ENCODE measurements at regions not wholly inside any gene's neighbourhood (a gene's known extent, or its start where the extent isn't known, plus 50 kb on each side); places are given as distances from the start of the nearest gene placed in this dataset.

GRCh38 chr21:35976481-35976880 is 83.8 kb downstream of the SETD4 start:
- H3K4me1 ChIP-seq (ENCODE audit: control insufficient read depth, insufficient read depth, low read length): no peaks in the 10 kb centered on the region
- TF ChIP-seq ZNF660 (tag by site-specific recombination; IDR thresholded peaks at IDR 0.05) (no peak), GLIS2 (tag by site-specific recombination; IDR thresholded peaks at IDR 0.05) (no peak), ZNF202 (tag by site-specific recombination; IDR thresholded peaks at IDR 0.05; ENCODE audit: borderline replicate concordance) (no peak)
- H3K27ac ChIP-seq (ENCODE audit: extremely low read depth, low read depth, low read length): no peak overlapping the region
- ChIA-PET POLR2A (no interaction called here), CTCF (no interaction called here)
- no peaks in the 10 kb centered on the region for H3K36me3 ChIP-seq (ENCODE audit: control insufficient read depth in 2 of 2, insufficient read depth in 1 of 2, low read length in 2 of 2)
- no peak overlapping the region for H3K4me3 ChIP-seq (ENCODE audit: low read depth, low read length)
- H3K9me3 ChIP-seq (ENCODE audit: control insufficient read depth, insufficient read depth, low read depth, low read length): no peaks in the 10 kb centered on the region

GRCh38 chr21:35974775-35975174 is 85.6 kb downstream of the SETD4 start:
- no peaks in the 10 kb centered on the region for H3K9me3 ChIP-seq (ENCODE audit: control insufficient read depth, insufficient read depth, low read depth, low read length)
- ChIA-PET POLR2A (interaction anchor here (0.6 kb wide), 1 partner anchor 146 kb away, joined by 3 read pairs; no protein-coding TSS in a partner anchor), CTCF (interaction anchor here (1.7 kb wide), 1 partner anchor 53 kb away, joined by 10 read pairs; no protein-coding TSS in a partner anchor)
- no peaks in the 10 kb centered on the region for H3K4me1 ChIP-seq (ENCODE audit: control insufficient read depth, insufficient read depth, low read length)
- H3K27ac ChIP-seq (ENCODE audit: extremely low read depth, low read depth, low read length): no peak overlapping the region
- TF ChIP-seq ZBTB11 (tag by site-specific recombination; conservative IDR thresholded peaks at IDR 0.05; ENCODE audit: low read depth) (no peak), ZNF707 (tag by site-specific recombination; IDR thresholded peaks at IDR 0.05) (no peak), ZNF404 (tag by site-specific recombination; IDR thresholded peaks at IDR 0.05) (no peak), SP3 (tag by site-specific recombination; IDR thresholded peaks at IDR 0.05) (no peak)
- H3K4me3 ChIP-seq (ENCODE audit: low read depth, low read length): no peak overlapping the region
- no peaks in the 10 kb centered on the region for H3K36me3 ChIP-seq (ENCODE audit: control insufficient read depth in 2 of 2, insufficient read depth in 1 of 2, low read length in 2 of 2)

GRCh38 chr21:35971824-35972223 is 88.5 kb downstream of the SETD4 start:
- ChIA-PET POLR2A (no interaction called here), CTCF (interaction anchor here (0.7 kb wide), 1 partner anchor 50 kb away, joined by 4 read pairs; no protein-coding TSS in a partner anchor)
- TF ChIP-seq ZNF624 (tag by site-specific recombination; IDR thresholded peaks at IDR 0.05) (no peak), ZNF248 (tag by site-specific recombination; IDR thresholded peaks at IDR 0.05) (no peak), BCL6B (tag by site-specific recombination; IDR thresholded peaks at IDR 0.05) (no peak), ZNF398 (tag by site-specific recombination; IDR thresholded peaks at IDR 0.05) (no peak), ZNF623 (tag by site-specific recombination; IDR thresholded peaks at IDR 0.05) (no peak), ZNF791 (tag by site-specific recombination; IDR thresholded peaks at IDR 0.05) (no peak), ZNF266 (tag by site-specific recombination; IDR thresholded peaks at IDR 0.05; ENCODE audit: low read depth) (no peak), MYNN (tag by site-specific recombination; IDR thresholded peaks at IDR 0.05; ENCODE audit: borderline replicate concordance) (no peak), ZBTB49 (tag by site-specific recombination; IDR thresholded peaks at IDR 0.05; ENCODE audit: low read depth) (no peak)

More at GRCh38 chr21:35971824-35972223, 88.5 kb downstream of the SETD4 start:
- Histone ChIP-seq H3K4me3 (ENCODE audit: low read depth, low read length) (no peak overlapping the region), H3K9me3 (ENCODE audit: control insufficient read depth, insufficient read depth, low read depth, low read length) (no peaks in the 10 kb centered on the region), H3K4me1 (ENCODE audit: control insufficient read depth, insufficient read depth, low read length) (no peaks in the 10 kb centered on the region), H3K36me3 (ENCODE audit: control insufficient read depth in 2 of 2, insufficient read depth in 1 of 2, low read length in 2 of 2) (no peaks in the 10 kb centered on the region), H3K27ac (ENCODE audit: extremely low read depth, low read depth, low read length) (no peak overlapping the region)

Data from HEK293 (cell line).